ENCODE measurements at regions not wholly inside any gene's neighbourhood (a gene's known extent, or its start where the extent isn't known, plus 50 kb on each side); places are given as distances from the start of the nearest gene placed in this dataset.
"Not testable (repeated sequence)": the region's sequence is repeated elsewhere in the genome, so short reads cannot be mapped to it uniquely, and the experiment has no call there.

- peak; percentile 14 for DNase-seq (ENCODE audit: low read depth, low spot score)
- H3K4me3 ChIP-seq (ENCODE audit: low read length), result no peak overlapping the region
Observed at GRCh38 chr4:13678186-13678924, 50.8 kb upstream of the BOD1L1 start.

GRCh38 chr4:13681570-13681969, 54.0 kb upstream of the BOD1L1 start:
- H3K4me3 ChIP-seq (ENCODE audit: low read length), result no peak overlapping the region
- DNase-seq (ENCODE audit: low read depth, low spot score), result no peak

DNA sequence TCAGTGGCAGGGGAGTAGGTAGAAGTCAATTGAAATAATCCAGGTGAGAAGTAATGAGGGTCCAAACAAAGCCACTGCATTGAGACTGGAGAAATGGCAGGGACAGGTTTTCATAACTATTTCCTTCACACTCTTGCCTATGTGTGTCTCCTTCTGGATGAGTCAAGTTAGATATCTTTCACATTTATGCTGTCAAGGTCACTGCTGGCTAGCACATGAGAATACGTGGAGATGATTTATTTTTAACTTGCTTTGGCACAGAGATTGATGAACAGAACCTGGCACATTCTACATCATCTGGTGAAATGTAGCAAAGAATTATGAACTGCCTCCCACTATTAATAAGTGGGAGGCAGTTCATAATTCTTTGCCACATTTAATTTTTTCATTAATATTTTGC, 66.7 kb upstream of the BOD1L1 start:
- DNase-seq (ENCODE audit: low read depth, low spot score), result no peak
- no peak overlapping the region for H3K4me3 ChIP-seq (ENCODE audit: low read length)

DNA sequence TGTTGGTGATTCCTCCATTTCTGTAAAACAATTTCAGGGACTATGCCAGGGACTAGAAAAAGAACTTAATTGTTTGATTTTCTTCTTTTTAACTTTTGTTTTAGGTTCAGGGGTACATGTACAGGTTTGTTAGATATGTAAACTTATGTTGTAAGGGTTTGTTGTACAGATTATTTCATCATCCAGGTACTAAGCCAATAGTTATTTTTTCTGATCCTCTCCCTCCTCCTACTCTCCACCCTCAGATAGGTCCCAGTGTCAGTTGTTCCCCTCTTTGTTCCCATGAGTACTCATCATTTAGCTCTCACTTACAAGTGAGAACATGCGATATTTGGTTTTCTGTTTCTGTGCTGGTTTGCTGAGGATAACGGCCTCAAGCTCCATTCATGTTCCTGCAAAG, 70.8 kb upstream of the BOD1L1 start:
- no peak for DNase-seq (ENCODE audit: low read depth, low spot score)
- no peak overlapping the region for H3K4me3 ChIP-seq (ENCODE audit: low read length)

DNA sequence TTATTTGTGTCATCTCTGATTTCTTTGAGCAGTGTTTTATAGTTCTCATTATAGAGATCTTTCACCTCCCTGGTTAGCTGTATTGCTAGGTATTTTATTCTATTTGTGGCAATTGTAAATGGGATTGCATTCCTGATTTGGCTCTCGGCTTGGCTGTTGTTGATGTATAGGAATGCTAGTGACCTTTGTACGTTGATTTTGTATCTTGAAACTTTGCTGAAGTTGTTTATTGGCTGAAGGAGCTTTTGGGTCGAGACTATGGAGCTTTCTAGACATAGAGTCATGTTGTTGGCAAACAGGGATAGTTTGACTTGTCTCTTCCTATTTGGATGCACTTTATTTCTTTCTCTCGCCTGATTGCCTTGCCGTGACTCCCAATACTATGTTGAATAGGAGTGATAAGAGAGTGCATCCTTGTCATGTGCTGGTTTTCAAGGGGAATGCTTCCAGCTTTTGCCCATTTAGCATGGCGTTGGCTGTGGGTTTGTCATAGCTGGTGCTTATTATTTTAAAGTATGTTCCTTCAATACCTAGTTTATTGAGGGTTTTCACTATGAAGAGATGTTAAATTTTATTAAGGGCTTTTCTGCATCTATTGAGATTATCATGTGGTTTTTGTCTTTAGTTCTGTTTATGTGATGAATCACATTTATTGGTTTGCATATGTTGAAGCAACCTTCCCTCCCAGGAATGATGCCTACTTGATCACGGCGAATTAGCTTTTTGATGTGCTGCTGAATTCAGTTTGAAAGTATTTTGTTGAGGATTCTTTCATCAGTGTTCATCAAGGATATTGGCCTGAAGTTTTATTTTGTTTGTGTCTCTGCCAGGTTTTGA, 72.7 kb upstream of the BOD1L1 start:
- DNase-seq (ENCODE audit: low read depth, low spot score), result no peak
- no peak overlapping the region for H3K4me3 ChIP-seq (ENCODE audit: low read length)

GRCh38 chr4:13700858-13701140, 73.3 kb upstream of the BOD1L1 start:
- not testable (repeated sequence) for DNase-seq (ENCODE audit: low read depth, low spot score); H3K4me3 ChIP-seq (ENCODE audit: low read length)

DNA sequence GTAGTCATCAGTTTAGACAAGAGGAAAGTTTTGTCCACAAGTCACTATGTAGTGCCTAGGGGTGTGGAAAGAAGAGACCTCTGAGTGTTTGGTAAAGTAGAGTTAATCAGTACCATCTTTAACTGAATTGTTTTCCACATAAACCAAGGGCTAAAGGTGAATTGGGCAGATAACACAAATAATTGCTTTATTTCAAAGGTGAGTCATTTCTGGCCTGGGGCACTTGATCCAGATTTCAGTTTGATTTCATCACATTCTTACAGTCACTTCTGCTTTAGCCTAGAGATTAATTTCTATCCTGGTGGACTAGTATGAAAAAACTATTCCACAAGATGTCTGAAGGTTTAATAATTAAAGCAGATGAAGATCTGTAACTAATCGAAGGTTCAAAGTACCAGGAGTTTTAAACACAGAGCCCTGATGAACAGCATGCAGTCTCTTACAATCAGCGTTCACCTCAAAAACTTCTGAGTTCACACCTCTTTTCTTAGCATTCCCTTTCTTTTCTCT, 74.5 kb upstream of the BOD1L1 start:
- no peak for DNase-seq (ENCODE audit: low read depth, low spot score)

DNA sequence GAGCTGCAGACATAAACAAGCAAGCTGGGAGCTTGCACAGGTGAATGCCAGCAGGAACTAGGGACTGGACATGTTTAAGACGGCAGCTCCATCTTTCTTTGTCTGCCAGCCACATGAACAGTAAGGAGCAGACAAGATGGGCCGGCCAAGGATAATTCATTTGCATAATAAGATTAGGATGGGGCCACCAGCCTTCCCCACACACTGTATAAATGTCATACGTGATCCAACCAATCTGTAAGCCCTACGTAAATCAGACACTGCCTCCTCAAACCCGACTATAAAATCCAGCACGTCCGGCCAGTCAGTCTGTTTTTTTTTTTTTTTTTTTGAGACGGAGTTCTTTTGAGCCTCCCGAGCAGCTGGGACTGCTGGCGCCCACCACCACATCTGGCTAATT, 75.6 kb upstream of the BOD1L1 start:
- DNase-seq (ENCODE audit: low read depth, low spot score), result no peak
- no peak overlapping the region for H3K4me3 ChIP-seq (ENCODE audit: low read length)

More for the DNA sequence above, 74.5 kb upstream of the BOD1L1 start:
- no peak overlapping the region for H3K4me3 ChIP-seq (ENCODE audit: low read length)

- DNase-seq (ENCODE audit: low read depth, low spot score), result no peak
- H3K4me3 ChIP-seq (ENCODE audit: low read length), result no peak overlapping the region
Observed at GRCh38 chr4:13704035-13704434, 76.5 kb upstream of the BOD1L1 start.

- no peak for DNase-seq (ENCODE audit: low read depth, low spot score)
Observed at GRCh38 chr4:13704761-13705160, 77.2 kb upstream of the BOD1L1 start.

DNA sequence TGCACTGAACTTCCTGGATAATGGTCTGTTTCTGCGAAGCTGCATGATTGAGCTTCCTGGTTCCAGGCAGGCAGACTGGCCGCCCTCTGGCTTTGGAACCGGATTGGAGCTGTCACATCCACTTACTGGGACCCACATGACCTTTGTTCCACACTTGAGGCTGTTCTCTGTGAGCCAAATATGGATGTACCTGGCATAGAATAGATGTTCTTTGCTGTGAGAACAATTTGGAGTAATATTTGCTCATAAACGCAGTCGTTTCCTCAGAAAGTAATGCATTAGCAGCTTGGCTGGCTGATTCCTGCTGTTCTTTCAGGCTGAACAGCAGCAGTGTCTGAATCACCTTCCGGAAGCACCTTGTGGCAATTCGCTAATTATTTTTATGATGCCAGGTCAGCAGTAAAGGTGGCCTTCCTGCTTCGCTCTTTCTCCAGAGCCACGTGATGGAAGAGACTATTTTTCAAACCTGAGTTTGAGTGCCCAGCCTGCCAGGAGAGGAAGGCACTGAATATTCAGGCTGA, 78.1 kb upstream of the BOD1L1 start:
- no peak for DNase-seq (ENCODE audit: low read depth, low spot score)

More at GRCh38 chr4:13704761-13705160, 77.2 kb upstream of the BOD1L1 start:
- no peak overlapping the region for H3K4me3 ChIP-seq (ENCODE audit: low read length)

DNA sequence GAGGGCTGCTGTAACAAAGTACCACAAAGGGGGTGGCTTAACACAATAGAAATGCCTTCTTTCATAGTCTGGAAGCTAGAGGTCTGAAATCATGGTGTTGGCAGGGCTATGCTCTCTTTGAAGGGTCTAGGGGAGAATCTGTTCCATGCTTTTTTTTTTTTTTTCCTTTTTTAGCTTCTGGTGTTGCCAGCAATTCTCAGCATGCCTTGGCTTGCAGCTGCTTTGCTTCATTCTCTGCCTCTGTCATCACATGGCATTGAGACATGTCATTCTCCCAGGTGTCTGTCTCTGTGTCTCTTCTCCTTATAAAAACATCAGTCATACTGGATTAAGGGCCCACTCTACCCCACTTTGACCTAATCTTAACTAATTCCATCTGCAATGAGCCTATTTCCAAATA, 78.6 kb upstream of the BOD1L1 start:
- H3K4me3 ChIP-seq (ENCODE audit: low read length), result no peak overlapping the region
- no peak for DNase-seq (ENCODE audit: low read depth, low spot score)

More for the DNA sequence above, 78.1 kb upstream of the BOD1L1 start:
- H3K4me3 ChIP-seq (ENCODE audit: low read length), result no peak overlapping the region

DNA sequence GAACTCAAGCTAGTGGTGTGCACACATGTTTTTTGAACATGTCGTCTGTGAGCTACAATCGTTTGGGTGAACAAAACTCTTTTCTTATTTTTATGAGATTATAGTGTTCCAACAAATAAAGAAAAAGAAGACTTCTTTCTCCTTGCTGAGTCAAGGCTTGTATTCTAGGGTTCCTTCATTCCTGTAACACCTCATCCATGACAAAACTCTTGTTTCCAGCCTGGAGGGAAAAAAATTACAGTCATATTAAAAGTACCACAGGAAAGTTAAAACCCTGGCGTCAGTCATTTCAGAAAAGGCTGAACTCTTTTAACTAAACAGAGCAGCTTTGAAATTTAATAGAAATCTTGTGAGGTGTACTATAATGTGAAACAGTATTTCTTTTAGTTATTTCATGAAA, 79.2 kb upstream of the BOD1L1 start:
- no peak overlapping the region for H3K4me3 ChIP-seq (ENCODE audit: low read length)
- DNase-seq (ENCODE audit: low read depth, low spot score), result no peak

GRCh38 chr4:13710246-13710885, 82.8 kb upstream of the BOD1L1 start:
- no peak overlapping the region for H3K4me3 ChIP-seq (ENCODE audit: low read length)
- no peak for DNase-seq (ENCODE audit: low read depth, low spot score)

GRCh38 chr4:13711233-13711785, 83.8 kb upstream of the BOD1L1 start:
- H3K4me3 ChIP-seq (ENCODE audit: low read length), result no peak overlapping the region
- no peak for DNase-seq (ENCODE audit: low read depth, low spot score)

- H3K4me3 ChIP-seq (ENCODE audit: low read length), result no peak overlapping the region
- no peak for DNase-seq (ENCODE audit: low read depth, low spot score)
Observed at GRCh38 chr4:13721894-13722293, 94.4 kb upstream of the BOD1L1 start.

DNA sequence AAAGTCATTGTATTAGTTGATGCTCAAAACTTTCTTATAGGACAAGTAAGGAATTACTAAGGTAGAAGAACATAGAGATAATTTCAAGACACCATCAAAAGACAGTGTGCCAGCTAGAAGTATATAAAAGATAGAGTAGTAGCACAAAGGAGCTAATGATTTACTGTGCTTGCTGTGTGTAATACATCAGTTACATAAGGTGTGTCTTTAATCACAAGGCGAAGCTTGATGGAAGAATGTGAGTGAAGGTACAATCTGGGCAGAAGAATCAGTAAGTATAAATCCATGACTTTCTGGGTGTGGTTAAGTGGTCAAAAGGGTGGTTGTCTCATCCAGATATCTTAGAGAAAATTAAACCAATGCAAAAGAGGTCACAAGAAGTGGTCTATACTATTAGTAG, 95.1 kb upstream of the BOD1L1 start:
- DNase-seq (ENCODE audit: low read depth, low spot score), result no peak
- no peak overlapping the region for H3K4me3 ChIP-seq (ENCODE audit: low read length)

- H3K4me3 ChIP-seq (ENCODE audit: low read length), result no peak overlapping the region
- DNase-seq (ENCODE audit: low read depth, low spot score), result no peak
Observed at GRCh38 chr4:13728761-13729160, 101.2 kb upstream of the BOD1L1 start.

- no peak for DNase-seq (ENCODE audit: low read depth, low spot score)
Observed at GRCh38 chr4:13731019-13731418, 103.5 kb upstream of the BOD1L1 start.

DNA sequence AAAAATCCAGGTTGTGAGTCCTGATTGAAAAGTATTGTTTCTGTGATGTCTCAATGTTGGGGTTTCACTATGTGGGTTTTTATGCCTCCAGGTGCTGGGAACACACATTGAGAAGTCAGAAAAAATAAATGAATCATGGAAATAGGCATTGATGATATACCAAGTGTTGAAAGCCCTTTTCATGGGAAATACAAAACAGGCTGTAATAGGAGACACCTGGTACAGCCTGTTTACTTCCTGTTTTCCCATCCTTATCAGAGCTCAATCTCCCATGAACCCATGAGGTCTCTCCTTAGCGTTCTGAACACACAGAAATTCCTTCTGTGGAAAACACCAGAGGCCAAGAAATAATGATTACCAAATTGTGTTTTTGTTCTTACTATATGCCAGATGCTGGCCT, 106.3 kb upstream of the BOD1L1 start:
- no peak for DNase-seq (ENCODE audit: low read depth, low spot score)
- no peak overlapping the region for H3K4me3 ChIP-seq (ENCODE audit: low read length)

More at GRCh38 chr4:13731019-13731418, 103.5 kb upstream of the BOD1L1 start:
- H3K4me3 ChIP-seq (ENCODE audit: low read length), result no peak overlapping the region
